GM19023 (cell line): ENCODE measurements at regions not wholly inside any gene's neighbourhood (a gene's known extent, or its start where the extent isn't known, plus 50 kb on each side); places are given as distances from the start of the nearest gene placed in this dataset.

Experiments used
- ATAC-seq: cut with Tn5 transposase; IDR thresholded peaks from one replicate; pipeline ENCODE4 v1.9.1; 2021; ENCODE audit warnings: mild to moderate bottlenecking, moderate library complexity; ENCODE audit not compliant: unreplicated experiment

DNA sequence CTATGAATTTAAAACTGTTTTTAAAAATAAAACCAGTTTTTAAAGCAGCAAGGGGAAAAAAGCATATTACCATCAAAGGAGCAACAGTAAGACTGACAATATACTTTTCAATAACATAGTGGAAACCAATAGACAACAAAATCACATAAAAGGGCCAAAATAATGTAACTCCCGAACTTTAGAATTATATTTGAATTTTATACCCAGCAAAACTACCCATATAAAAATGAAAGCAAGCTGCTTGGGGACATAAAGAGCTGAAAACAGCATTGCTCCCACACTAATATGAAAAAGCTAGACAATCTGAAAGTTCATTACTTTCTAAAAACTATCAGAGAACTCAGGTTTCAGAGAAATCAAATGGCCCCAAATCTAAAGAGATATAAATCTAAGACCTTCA lies 199.4 kb upstream of the ARID1B start:
- ATAC-seq = no peak

DNA sequence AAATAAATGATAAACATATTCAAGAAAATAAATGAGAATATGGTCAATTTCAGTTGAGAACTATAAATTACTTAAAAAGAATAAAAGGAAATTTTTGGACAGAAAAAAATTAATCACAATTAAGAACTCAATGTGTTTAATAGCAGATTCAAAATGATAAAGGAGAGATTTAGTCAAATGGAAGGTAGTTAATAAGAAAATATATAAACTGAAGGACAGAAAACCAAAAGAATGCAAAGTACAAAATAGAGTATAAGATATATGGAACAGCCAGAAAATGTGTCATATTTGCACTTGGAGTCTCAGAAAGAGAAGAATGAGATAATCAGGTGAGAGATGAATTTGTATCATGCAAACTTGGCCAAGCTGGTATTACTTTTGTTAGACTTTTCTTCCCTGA lies 201.8 kb upstream of the ARID1B start:
- no peak for ATAC-seq

DNA sequence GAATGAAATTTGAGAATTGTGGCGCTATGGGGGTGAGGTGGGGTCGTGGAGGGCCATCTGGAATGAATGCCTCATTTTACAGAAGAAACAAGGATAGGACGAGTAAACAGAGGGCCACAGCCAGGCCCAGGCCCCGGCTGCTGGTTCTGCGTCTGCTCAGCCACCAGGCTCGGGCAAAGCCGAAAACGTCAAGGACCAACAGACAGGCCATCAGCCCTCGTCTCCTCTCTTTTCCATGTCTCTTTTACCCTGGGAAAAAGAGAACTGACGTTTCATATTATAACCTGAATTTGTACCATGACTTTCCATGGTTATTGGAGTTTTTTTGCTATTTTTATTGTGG lies 212.4 kb upstream of the ARID1B start:
- ATAC-seq = no peak

DNA sequence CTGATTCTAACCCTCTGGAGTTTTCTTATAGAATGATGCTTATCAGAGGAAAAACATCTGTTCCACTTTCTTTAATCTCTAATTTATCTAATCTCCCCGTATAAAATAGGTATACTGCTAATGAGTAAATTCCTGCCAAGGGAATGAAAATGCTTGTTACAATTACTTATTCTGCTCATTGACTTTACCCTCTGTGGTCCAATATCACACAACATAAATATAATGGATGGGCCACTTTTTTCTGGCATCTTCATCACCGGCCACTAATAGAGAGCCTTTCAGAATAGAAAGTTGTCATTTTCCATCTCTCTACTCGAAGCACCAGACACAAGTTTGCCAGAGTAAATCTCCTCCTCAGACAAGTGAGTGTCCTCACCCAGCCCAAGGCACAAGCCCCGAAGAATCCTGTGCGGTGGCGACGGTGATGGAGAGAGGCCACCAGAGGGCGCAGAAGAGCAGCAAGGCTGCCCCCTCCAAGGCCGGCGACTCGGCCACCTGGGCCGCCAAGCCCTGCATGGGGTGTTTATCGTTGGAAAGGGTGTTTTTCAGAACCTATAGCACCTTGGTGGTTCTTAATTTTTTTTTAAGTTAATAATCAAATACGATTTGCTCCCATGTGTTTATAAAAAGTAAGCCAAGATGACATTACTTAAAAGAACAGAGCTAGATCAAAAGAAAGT lies 212.9 kb upstream of the ARID1B start:
- peak; percentile 97 for ATAC-seq

DNA sequence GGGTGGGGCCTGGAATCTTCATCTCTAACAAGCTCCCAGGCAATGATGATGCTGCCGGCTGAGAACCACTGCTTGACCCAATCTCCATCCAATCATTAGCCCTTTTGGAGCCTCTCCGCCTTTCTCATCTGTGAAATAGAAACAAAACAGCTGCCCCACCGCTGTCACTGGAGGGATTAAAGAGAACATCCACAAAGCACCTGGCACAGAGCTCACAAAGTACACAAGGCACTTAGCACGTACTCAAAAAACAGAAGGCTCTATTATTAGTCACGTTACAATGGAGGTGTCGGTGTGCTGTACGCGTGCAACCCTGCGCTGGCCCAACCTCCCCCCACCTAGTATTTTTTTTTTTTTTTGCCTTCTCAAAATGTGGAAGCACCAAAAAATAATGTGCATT lies 213.5 kb upstream of the ARID1B start:
- no peak for ATAC-seq

DNA sequence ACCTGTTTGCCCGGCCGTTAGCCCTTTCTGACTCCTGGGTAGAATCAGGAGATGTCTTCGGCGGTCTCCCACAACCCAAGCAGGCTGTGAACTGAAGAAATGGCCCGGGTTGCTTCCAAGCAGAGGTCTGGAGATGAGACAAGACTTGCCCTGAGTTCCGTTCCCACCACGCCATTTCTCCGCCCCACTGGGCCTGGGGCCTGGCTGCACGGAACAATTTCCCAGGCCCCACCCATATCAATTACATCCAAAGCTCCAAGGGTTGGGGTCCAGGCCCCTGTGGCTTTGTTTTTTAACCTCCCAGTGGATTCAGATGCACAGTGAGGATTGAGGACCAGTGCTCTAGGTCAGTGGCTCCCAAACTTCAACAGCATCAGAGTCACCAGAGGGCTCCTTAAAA lies 214.5 kb upstream of the ARID1B start:
- ATAC-seq = no peak

DNA sequence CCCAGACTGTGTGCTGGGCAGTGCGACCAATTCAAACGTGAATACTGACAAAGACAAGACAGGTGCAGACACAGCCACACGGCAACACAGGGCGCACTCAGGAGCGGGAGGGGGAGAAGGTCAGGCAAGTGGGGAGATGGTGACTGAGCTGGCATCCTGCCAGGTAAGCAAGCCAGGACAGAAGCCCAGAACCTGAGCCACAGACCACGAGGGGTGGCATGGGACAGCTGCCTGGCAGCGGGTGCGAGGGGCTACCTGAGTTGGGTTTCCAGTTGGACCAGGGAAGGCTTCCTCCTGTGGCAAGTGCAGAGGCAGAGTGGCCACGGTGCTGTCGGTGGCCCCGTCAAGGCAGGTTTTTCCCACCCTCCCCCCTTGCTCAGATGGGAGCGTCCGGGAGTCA lies 215.2 kb upstream of the ARID1B start:
- no peak for ATAC-seq

DNA sequence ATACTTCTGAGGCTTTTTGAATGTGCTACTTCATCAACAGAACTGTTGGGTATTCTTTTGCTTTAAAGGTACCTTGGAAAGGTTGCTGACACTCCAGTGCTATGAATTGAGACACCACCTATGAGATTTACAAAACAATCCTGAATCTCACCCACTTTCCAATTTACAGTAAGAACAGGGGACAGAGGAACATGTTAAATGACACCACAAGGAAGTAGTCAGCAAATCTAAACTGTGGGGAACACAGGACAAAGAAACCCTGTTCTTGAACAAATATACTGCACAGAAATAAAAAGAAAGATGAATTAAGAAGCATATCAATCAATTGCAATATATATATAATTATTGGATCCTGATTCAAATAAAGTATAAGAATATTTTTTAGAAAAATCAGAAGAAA lies 216.7 kb upstream of the ARID1B start:
- ATAC-seq = no peak

DNA sequence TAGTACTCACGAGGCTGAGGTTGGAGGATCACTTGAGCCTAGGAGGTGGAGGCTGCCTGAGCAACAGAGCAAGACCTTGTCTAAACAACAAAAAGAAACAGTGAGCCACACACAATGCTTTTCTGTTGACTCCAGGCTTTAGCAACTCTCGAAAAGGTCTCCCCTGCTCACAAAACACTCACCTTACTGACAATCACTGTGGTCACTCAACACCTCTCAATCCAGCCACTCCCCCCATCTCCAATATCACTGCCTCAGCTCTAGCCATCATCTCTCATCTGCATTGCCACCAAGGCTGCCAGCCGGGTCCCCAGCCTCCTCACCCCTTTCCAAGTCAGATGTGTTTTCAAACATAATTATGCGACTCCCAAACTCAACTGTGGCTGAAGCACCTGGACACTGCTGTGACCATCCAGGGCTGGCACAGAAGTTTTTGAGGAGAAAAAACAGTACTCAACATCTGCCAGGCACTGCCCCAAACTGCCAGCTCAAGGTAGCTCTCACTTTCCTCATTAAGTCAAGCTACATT lies 218.0 kb upstream of the ARID1B start:
- no peak for ATAC-seq

DNA sequence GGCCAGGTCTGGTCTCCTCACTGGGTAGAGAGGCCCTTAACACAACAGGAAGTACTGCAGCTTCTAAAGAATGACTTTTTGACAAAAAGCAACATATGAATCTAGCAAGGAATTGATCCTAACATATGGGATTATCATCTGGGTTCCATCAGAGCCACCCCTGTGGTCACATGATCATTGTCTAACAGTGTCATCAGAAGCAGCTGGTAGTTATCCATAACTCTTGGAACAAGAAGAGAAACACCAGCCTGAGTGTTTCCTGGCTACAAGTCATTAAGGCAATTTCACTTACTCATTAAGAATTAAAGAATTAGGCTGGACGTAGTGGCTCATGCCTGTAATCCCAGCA lies 219.3 kb upstream of the ARID1B start:
- ATAC-seq = no peak

DNA sequence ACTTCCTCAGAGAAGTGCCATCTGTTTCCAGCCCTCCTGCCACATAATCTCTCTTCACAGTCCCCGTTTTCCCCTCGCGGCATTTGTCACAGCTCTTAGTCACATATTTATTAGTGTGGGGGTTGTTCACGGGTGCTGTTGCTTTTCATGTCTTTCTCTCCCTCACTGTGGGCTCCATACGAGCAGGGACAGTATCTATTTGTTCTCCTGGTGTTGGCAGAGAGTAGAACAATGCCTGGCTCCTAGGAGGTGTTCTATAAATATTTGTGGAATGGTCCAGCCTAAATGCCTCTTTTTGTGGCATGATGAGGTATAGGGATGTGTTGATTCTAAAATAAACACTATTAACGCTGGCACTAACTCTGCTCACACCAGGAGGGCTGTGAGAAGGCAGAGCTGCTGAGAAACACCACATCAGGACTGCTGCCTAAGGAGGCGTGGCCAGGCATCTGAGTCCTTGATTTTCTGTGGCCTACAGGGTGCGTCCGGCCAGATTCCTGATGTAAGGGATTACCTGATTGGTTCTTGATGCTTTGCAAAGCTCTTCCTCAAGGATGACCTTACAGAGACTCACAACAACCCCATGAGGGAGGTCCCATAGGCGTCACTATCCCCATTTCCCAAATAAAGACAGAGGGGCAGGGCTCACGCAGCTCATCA lies 219.8 kb upstream of the ARID1B start:
- no peak for ATAC-seq

DNA sequence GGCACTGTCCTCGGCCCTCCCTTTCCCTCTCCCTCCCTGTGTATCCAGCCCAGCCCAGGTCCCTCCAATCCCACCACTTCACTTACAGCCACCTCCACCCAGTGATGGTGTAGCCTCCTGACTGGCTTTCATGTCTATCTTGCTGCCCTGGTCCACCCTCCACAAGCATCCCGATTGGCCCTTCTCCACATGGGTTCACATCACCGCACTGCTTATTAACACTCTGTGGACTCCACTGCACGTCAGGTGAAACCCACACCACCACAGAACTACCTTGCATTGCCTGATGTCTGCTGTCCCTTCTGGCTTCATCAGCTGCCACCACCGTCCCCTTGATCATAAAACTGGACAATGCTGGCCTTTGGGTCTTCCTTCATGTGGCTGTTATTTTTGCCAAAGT lies 220.4 kb upstream of the ARID1B start:
- no peak for ATAC-seq

DNA sequence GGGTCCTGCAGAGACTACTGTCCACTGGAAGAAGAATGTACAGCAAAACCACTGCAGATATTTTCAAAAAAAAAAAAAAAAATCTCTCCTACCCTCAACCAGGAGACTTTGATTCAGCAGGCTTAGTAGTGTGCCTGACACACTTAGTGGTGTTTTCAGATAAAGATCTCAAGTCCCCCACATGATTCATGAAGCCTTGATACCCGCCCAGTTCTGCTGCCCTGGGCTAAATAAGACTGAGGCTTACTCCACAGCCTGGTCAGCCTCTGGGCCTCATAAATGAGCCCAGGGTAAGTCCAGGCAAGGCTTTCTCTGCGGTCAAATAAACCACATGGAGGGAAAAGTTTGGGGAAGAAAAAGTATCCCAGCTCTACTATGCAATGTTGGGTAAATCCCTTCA lies 222.1 kb upstream of the ARID1B start:
- ATAC-seq = no peak

DNA sequence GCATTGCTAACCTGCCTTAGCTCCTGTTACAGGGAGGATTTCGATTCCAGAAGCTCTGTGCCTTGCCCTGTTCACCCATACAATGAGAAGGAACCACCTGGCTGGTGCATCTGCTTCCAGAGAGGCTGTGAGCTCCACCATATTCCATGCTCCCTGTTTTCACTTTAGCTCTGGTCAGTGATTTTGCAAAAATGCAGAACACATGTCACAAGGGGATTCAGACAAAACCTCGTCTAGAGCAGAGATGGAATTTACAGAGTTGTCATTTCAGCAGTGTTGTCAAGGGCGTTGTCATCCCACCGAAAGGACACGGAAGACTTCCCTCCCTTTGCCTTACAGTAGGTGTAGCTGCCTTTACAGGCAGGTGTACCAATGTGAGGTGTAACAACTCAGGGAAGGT lies 223.0 kb upstream of the ARID1B start:
- ATAC-seq = no peak

DNA sequence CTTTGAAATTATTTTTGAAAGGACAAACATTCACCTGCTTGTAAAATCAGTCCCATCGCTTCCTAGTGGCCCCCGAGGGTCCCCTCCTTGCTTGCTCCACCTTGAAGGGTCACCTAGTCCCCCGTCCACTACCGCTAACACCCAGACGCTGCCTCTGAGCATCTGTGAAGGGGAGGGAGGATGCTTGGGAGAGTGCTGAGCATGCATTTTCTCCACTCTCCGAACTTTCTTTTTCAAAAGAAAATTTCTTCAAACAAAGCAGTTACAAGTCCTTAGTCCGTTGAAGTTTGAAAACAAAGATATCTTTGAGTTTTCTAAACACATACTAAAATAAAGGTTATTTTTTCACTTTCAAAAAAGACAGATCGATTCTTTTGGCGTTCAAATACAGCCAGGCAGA lies 224.3 kb upstream of the ARID1B start:
- no peak for ATAC-seq

DNA sequence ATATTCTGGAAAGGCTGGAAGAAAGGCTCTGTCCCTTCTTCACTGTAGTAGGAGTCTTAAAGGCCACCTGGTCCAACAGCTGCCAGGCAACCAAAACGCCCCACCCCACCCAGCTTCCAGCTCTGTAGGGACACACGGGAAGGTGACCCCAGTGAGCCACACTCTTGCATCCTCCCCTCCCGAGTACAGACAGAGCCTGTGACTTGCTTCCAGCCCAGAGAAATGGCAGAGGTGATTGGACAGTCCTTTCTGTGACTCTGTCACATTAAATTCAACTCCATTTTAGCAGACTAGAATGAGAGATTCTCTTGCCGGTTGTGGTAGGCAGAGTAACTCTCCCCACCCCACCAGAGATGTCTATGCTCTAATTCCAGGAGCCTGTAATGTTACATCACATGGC lies 226.2 kb upstream of the ARID1B start:
- no peak for ATAC-seq

DNA sequence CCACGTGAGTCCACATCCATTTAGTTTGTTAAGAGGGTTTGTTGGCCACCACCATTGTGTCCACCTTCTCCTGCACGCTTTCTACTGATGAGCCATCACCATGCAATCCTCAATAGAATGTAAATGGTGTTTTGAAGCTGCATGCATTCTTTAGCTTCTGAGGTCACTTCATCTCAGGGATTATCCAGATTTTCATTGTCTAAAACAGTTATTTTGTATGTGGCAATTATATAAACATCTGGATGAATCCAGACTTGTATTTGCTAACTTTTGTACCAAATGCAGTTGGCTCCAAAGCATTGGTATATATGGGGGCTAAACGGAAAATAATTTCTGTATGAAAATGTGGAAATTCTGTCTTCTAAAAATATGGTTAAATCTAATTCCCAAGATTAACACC lies 231.2 kb upstream of the ARID1B start:
- no peak for ATAC-seq

DNA sequence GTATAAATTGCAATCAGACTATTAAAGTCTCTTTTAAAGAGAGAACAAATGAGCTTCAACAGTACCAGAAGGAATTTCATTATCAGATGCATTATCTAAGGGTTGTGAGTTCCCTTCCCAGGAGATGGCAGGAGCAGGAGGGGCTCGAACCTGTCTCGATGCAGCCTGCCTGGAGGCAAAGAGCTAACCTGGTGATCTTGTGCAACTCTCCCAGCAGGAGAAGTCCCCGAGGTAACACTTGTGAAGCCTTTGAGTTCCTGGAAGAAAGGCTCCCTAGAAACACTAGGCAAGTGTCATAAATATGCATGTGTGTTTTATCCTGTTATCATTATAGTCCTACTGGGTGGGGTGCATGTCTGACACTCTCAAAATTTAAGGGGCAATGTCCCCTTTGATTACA lies 232.2 kb upstream of the ARID1B start:
- ATAC-seq = no peak

DNA sequence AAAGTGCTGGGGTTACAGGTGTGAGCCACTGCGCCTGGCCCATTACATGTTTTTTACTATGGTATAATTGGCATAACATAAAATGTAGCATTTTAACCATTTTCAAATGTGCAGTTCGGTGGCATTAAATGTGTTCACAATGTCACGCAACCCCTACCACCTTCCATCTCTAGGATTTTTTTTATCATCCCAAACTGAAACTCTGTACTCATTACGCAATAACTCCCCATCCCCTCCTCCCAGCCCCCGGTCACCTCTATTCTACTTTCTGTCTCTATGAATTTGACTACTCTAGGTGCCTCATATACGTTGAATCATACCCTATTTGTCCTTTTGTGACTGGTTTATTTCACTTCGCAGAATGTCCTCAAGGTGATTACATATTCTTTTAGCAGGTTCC lies 233.1 kb upstream of the ARID1B start:
- no peak for ATAC-seq

DNA sequence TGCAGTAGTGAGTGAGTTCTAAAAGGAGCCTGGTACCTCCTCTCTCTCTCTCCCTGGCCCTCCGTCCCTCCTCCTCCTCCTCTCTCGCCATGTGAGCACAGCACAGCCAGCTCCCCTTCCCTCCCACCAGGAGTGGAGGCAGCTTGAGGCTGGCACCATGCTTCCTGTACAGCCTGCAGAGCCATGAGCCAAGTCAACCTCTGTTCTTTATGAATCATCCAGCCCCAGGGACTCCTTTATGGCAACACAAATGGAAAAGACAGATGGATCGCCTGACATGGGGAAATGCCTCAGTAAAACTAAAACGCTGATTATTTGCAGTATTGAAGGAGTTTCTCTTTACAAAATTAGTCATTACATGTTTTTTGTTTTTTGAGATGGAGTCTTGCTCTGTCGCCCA lies 233.7 kb upstream of the ARID1B start:
- ATAC-seq = no peak

DNA sequence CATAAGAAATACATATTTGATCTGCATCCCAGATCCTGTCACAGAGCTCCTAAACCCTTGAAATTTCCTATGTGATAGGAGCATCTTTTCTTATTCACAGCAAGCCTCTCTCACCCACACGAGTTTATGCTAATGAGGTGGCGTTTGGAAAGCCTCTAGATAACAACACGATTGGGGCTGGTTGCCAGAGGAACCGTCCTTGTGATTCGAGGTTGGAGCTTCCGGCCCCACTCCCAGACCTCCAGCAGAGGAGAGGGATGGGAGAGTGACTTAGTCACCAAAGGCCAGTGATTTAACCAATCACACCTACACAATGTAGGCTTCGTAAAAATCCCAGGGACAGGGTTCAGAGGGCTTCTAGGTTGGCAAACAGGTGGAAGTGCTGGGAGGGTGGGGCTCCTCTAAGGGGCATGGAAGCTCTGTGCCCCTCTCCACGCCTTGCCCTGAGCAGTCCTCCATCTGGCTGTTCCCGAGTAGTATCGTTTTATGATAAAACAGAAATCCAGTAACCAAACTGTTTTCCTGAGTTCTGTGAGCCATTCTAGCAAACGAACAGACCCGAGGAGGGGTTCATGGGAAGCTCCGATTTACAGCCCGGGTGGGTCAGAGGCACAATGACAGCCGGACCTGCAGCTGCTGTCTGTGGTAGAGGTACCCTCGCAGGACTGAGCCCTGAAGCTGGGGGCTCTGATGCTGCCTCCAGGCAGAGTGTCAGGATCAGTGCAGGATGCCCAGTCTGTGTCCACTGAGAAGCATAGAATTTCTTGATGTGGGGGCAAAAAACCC lies 238.1 kb upstream of the ARID1B start:
- no peak for ATAC-seq

DNA sequence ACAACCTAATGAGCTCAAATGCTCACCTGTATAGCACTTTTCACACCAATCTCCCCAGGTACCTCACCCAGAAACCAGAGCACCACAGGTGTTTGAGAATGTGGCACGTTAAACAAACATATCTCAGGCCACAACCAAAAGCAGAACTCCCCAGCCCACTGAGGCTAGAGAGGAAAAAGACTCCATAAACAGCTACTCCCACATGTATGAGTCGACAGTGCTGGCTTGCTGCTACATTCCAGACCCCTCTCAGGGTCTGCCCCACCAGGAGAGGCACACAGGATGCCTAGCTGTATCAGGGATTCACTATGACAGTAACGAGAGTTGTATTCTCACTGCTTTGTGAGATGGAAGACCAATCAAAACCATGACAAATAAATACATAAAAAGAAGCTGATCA lies 242.6 kb upstream of the ARID1B start:
- ATAC-seq = no peak
